Transverse colon (tissue), 4 donors: ENCODE measurements at regions not wholly inside any gene's neighbourhood (a gene's known extent, or its start where the extent isn't known, plus 50 kb on each side); places are given as distances from the start of the nearest gene placed in this dataset.

Source experiments
- DNase-seq: peaks from one replicate; pipeline ENCODE4 v3.0.0-alpha.2; 2019
- H3K27ac ChIP-seq, 4 donors: fragments of 200-600 bp; sonication (generic); 2 replicates each; pipeline ENCODE4 v1.5.1; 2016 to 2018; ENCODE audit warnings: inconsistent platforms in 4 of 4
- H3K27me3 ChIP-seq: fragments of 200-600 bp; sonication (generic); 2 replicates; pipeline ENCODE4 v1.5.1; 2017; ENCODE audit warnings: inconsistent platforms
- H3K36me3 ChIP-seq, 4 donors: fragments of 200-600 bp; sonication (generic); 2 replicates each; pipeline ENCODE4 v1.5.1; 2017 to 2019; ENCODE audit warnings: inconsistent platforms in 4 of 4
- H3K4me1 ChIP-seq, 4 donors: fragments of 200-600 bp; sonication (generic); 2 replicates each; pipeline ENCODE4 v1.5.1; 2017 to 2020; ENCODE audit warnings: inconsistent platforms in 4 of 4
- H3K4me3 ChIP-seq, 4 donors: fragments of 200-600 bp; sonication (generic); 1 replicate in 1 of 4; 2 replicates in 3 of 4; pipeline versions ENCODE4 v1.5.1 to v1.6.1; 2017 to 2019; ENCODE audit warnings: inconsistent platforms in 4 of 4
- H3K9me3 ChIP-seq, 2 donors: fragments of 200-600 bp; sonication (generic); 2 replicates each; pipeline ENCODE4 v1.5.1; 2017 to 2019; ENCODE audit warnings: inconsistent platforms in 2 of 2
- CTCF ChIP-seq, 5 experiments: fragments of 200-600 bp in 3 of 5; fragments of 450-650 bp in 2 of 5; sonication (generic) in 3 of 5; IDR thresholded peaks; 1 replicate in 2 of 5; 2 replicates in 3 of 5; pipeline ENCODE4 v1.5.1; 2016 to 2017; ENCODE audit warnings: antibody characterized with exemption in 5 of 5, inconsistent platforms in 3 of 5, mild to moderate bottlenecking in 2 of 5, moderate library complexity in 1 of 5
- EP300 ChIP-seq: sonication (generic); formaldehyde crosslinking; IDR thresholded peaks from one replicate; pipeline ENCODE4 v1.6.1; 2017; ENCODE audit warnings: antibody characterized with exemption, low read depth
- POLR2A ChIP-seq: fragments of 450-650 bp; IDR thresholded peaks from one replicate; pipeline ENCODE4 v1.6.1; 2016; ENCODE audit warnings: antibody characterized with exemption, mild to moderate bottlenecking, moderate library complexity
- POLR2AphosphoS5 ChIP-seq, 3 donors: sonication (generic); formaldehyde crosslinking; IDR thresholded peaks; one replicate each; pipeline ENCODE4 v1.6.1; 2016; ENCODE audit warnings: antibody characterized with exemption in 3 of 3
- WGBS, 2 donors: methylation state at CpG; one replicate each; pipeline ENCODE4 v1.1.5; 2018; ENCODE audit warnings: low coverage in 1 of 2; 5-methylcytosine and 5-hydroxymethylcytosine counted together
- in situ Hi-C, 4 donors: fragments of 200-750 bp; cut with MboI; loops; one replicate each; pipeline versions ENCODE4 v1.15.0 to v1.15.1; 2017; ENCODE audit warnings: low sequenced_read_pairs in 3 of 4, low pct_ligation_motif_present in 1 of 4, low pct_unique_long_range_greater_than_20kb in 1 of 4
- intact Hi-C: fragments of 100-400 bp; cut with DNase I; formaldehyde crosslinking; loops from one replicate; pipeline ENCODE4 v1.15.1; 2023; ENCODE audit warnings: low total_unique reads

- TF ChIP-seq POLR2A (no peak), CTCF (IDR thresholded peaks at IDR 0.05) (no peak), EP300 (no peak), POLR2AphosphoS5 (IDR thresholded peaks at IDR 0.05) (no peak)
- 36 to 62% methylated on average over 4 of the region's 4 CpGs for WGBS, 2 donors
These were observed 351.1 kb downstream of the TFEC start for GRCh38 chr7:115679423-115679822.

GRCh38 chr7:115678086-115678982, 352.2 kb downstream of the TFEC start:
- Histone ChIP-seq H3K27ac (peak overlapping the region; percentile 44 to 54 (median 49)), H3K27me3 (no peaks in the 10 kb centered on the region), H3K9me3 (no peaks in the 10 kb centered on the region), H3K36me3 (no peaks in the 10 kb centered on the region), H3K4me3 (no peak overlapping the region), H3K4me1 (peaks cover 0 to 47% (median 14%) of the 10 kb centered on the region in 4 donors)
- intact Hi-C loops (no loop called here), in situ Hi-C loops (loop anchor here in 1 of 4 donors (25.0 kb wide), 1 partner anchor 816 kb away; no protein-coding TSS in a partner anchor)
- WGBS, 2 donors: 31 to 37% methylated on average over 11 to 12 of the region's 12 CpGs
- TF ChIP-seq POLR2A (no peak), EP300 (no peak), POLR2AphosphoS5 (IDR thresholded peaks at IDR 0.05) (no peak), CTCF (IDR thresholded peaks at IDR 0.05) (no peak)
- peak; percentile 44 for DNase-seq

More at GRCh38 chr7:115679423-115679822, 351.1 kb downstream of the TFEC start:
- intact Hi-C loops: no loop called here
- H3K9me3 ChIP-seq: no peaks in the 10 kb centered on the region
- H3K4me1 ChIP-seq: peaks cover 0 to 51% (median 17%) of the 10 kb centered on the region in 4 donors
- no peaks in the 10 kb centered on the region for H3K36me3 ChIP-seq
- no peaks in the 10 kb centered on the region for H3K27me3 ChIP-seq
- H3K4me3 ChIP-seq: no peak overlapping the region
- in situ Hi-C loops: loop anchor here in 1 of 4 donors (25.0 kb wide), 1 partner anchor 817 kb away; no protein-coding TSS in a partner anchor
- H3K27ac ChIP-seq: no peak overlapping the region
- no peak for DNase-seq

- peak overlapping the region in 1 of 4 donors; percentile 24 for H3K27ac ChIP-seq
- H3K27me3 ChIP-seq: no peaks in the 10 kb centered on the region
- WGBS, 2 donors: 73 to 77% methylated on average over 3 of the region's 3 CpGs
- intact Hi-C loops (no loop called here), in situ Hi-C loops (loop anchor here in 1 of 4 donors (25.0 kb wide), 1 partner anchor 814 kb away; no protein-coding TSS in a partner anchor)
- H3K4me1 ChIP-seq: peaks cover 0 to 35% (median 11%) of the 10 kb centered on the region in 4 donors
- no peaks in the 10 kb centered on the region for H3K9me3 ChIP-seq
- no peak for DNase-seq
- no peak for TF ChIP-seq POLR2A
- no peak for TF ChIP-seq CTCF (IDR thresholded peaks at IDR 0.05)
- no peak for TF ChIP-seq POLR2AphosphoS5 (IDR thresholded peaks at IDR 0.05)
- no peak for TF ChIP-seq EP300
- H3K4me3 ChIP-seq: no peak overlapping the region
- no peaks in the 10 kb centered on the region for H3K36me3 ChIP-seq
These were observed 353.9 kb downstream of the TFEC start for GRCh38 chr7:115676707-115677106.

GRCh38 chr7:115676080-115676479, 354.5 kb downstream of the TFEC start:
- Histone ChIP-seq H3K36me3 (no peaks in the 10 kb centered on the region), H3K4me3 (peak overlapping the region in 1 of 4 donors; percentile 6), H3K27ac (no peak overlapping the region), H3K9me3 (no peaks in the 10 kb centered on the region), H3K4me1 (peaks cover 0 to 35% (median 11%) of the 10 kb centered on the region in 4 donors), H3K27me3 (no peaks in the 10 kb centered on the region)
- WGBS, 2 donors: 47 to 53% methylated on average over 10 of the region's 10 CpGs
- DNase-seq: peak; percentile 18
- TF ChIP-seq CTCF (IDR thresholded peaks at IDR 0.05): peak in 1 of 5 experiments; percentile 17
- TF ChIP-seq EP300: no peak
- TF ChIP-seq POLR2A: no peak
- intact Hi-C loops: no loop called here
- in situ Hi-C loops: loop anchor here in 1 of 4 donors (25.0 kb wide), 1 partner anchor 814 kb away; no protein-coding TSS in a partner anchor
